K562 (cell line): ENCODE measurements at regions not wholly inside any gene's neighbourhood (a gene's known extent, or its start where the extent isn't known, plus 50 kb on each side); places are given as distances from the start of the nearest gene placed in this dataset.

Experiments used
- BRF1 ChIP-seq: IDR thresholded peaks from 3 replicates; pipeline ENCODE4 v1.6.1; 2011; ENCODE audit warnings: borderline replicate concordance, mild to moderate bottlenecking; ENCODE audit not compliant: insufficient read length; ENCODE audit errors: extremely low read depth
- ETS1 ChIP-seq: conservative IDR thresholded peaks from 2 replicates; pipeline ENCODE4 v1.6.1; 2011; ENCODE audit warnings: low read depth, mild to moderate bottlenecking, low read length; ENCODE audit not compliant: control insufficient read depth
- GATAD2A ChIP-seq: fragments of 450-650 bp; IDR thresholded peaks from 2 replicates; pipeline ENCODE4 v1.6.1; 2017
- HDGF ChIP-seq: fragments of 450-650 bp; IDR thresholded peaks from 2 replicates; pipeline ENCODE4 v1.6.1; 2016
- NFXL1 ChIP-seq: fragments of 450-650 bp; formaldehyde crosslinking; IDR thresholded peaks from 2 replicates; pipeline ENCODE4 v1.4.0; 2021; ENCODE audit warnings: mild to moderate bottlenecking
- PYGO2 ChIP-seq: fragments of 450-650 bp; IDR thresholded peaks from 2 replicates; pipeline ENCODE4 v1.6.1; 2016; ENCODE audit warnings: mild to moderate bottlenecking, missing genetic modification characterization, moderate library complexity, missing compliant biosample characterization
- SAFB2 ChIP-seq: fragments of 200-400 bp; formaldehyde crosslinking; IDR thresholded peaks from 2 replicates; pipeline ENCODE4 v1.6.1; 2018; ENCODE audit warnings: borderline replicate concordance, low read length, low read depth, moderate library complexity; ENCODE audit not compliant: severe bottlenecking
- ZBTB49 ChIP-seq: sonication (generic); formaldehyde crosslinking; IDR thresholded peaks from 2 replicates; pipeline ENCODE4 v1.8.0; 2022; ENCODE audit warnings: missing genetic modification reagents, mild to moderate bottlenecking, borderline replicate concordance
- TF ChIP-seq, protein P1 (sequence below): fragments of 450-650 bp; IDR thresholded peaks from 2 replicates; pipeline ENCODE4 v1.6.1; 2017; ENCODE audit warnings: antibody characterized with exemption
- TF ChIP-seq, protein P2 (sequence below): fragments of 200-600 bp; sonication (generic); IDR thresholded peaks from one replicate; pipeline ENCODE4 v1.6.1; 2012; ENCODE audit warnings: mild to moderate bottlenecking, low read depth, low read length, inconsistent platforms

DNA sequence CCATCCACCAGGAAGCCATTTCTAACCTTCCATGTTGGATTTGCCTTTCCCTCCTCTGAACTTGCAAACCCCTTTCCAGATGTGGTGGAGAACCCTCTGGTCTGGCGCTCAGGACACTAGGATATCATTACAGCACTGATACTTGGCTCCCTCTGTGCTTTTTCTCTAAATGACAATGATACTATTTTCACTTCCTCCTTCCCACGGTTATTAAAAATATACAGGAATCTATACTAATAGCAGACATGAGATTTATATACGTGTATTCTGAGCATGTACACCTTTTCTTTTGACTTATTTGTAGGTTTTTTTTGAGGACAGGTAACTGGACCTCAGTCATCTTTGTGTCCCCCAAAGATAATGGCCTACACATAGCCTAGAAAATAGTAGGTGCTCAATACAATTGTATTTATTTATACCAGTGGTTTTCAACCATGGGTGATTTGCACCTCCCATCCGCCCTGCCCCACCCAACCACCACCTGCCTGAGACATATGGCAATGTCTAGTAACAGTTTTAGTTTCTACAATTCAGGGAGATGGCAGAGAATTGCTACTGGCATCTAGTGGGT, 60.4 kb upstream of the PLAC8 start (continued):
- no peak for TF ChIP-seq SAFB2
- no peak for TF ChIP-seq NFXL1 (CRISPR knock-in tag)
- TF ChIP-seq PYGO2 (tag) = no peak
- TF ChIP-seq, protein P1, sequence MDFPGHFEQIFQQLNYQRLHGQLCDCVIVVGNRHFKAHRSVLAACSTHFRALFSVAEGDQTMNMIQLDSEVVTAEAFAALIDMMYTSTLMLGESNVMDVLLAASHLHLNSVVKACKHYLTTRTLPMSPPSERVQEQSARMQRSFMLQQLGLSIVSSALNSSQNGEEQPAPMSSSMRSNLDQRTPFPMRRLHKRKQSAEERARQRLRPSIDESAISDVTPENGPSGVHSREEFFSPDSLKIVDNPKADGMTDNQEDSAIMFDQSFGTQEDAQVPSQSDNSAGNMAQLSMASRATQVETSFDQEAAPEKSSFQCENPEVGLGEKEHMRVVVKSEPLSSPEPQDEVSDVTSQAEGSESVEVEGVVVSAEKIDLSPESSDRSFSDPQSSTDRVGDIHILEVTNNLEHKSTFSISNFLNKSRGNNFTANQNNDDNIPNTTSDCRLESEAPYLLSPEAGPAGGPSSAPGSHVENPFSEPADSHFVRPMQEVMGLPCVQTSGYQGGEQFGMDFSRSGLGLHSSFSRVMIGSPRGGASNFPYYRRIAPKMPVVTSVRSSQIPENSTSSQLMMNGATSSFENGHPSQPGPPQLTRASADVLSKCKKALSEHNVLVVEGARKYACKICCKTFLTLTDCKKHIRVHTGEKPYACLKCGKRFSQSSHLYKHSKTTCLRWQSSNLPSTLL = no peak
- no peak for TF ChIP-seq BRF1
- no peak for TF ChIP-seq ZBTB49 (CRISPR knock-in tag)
- no peak for TF ChIP-seq GATAD2A
- TF ChIP-seq, protein P2, sequence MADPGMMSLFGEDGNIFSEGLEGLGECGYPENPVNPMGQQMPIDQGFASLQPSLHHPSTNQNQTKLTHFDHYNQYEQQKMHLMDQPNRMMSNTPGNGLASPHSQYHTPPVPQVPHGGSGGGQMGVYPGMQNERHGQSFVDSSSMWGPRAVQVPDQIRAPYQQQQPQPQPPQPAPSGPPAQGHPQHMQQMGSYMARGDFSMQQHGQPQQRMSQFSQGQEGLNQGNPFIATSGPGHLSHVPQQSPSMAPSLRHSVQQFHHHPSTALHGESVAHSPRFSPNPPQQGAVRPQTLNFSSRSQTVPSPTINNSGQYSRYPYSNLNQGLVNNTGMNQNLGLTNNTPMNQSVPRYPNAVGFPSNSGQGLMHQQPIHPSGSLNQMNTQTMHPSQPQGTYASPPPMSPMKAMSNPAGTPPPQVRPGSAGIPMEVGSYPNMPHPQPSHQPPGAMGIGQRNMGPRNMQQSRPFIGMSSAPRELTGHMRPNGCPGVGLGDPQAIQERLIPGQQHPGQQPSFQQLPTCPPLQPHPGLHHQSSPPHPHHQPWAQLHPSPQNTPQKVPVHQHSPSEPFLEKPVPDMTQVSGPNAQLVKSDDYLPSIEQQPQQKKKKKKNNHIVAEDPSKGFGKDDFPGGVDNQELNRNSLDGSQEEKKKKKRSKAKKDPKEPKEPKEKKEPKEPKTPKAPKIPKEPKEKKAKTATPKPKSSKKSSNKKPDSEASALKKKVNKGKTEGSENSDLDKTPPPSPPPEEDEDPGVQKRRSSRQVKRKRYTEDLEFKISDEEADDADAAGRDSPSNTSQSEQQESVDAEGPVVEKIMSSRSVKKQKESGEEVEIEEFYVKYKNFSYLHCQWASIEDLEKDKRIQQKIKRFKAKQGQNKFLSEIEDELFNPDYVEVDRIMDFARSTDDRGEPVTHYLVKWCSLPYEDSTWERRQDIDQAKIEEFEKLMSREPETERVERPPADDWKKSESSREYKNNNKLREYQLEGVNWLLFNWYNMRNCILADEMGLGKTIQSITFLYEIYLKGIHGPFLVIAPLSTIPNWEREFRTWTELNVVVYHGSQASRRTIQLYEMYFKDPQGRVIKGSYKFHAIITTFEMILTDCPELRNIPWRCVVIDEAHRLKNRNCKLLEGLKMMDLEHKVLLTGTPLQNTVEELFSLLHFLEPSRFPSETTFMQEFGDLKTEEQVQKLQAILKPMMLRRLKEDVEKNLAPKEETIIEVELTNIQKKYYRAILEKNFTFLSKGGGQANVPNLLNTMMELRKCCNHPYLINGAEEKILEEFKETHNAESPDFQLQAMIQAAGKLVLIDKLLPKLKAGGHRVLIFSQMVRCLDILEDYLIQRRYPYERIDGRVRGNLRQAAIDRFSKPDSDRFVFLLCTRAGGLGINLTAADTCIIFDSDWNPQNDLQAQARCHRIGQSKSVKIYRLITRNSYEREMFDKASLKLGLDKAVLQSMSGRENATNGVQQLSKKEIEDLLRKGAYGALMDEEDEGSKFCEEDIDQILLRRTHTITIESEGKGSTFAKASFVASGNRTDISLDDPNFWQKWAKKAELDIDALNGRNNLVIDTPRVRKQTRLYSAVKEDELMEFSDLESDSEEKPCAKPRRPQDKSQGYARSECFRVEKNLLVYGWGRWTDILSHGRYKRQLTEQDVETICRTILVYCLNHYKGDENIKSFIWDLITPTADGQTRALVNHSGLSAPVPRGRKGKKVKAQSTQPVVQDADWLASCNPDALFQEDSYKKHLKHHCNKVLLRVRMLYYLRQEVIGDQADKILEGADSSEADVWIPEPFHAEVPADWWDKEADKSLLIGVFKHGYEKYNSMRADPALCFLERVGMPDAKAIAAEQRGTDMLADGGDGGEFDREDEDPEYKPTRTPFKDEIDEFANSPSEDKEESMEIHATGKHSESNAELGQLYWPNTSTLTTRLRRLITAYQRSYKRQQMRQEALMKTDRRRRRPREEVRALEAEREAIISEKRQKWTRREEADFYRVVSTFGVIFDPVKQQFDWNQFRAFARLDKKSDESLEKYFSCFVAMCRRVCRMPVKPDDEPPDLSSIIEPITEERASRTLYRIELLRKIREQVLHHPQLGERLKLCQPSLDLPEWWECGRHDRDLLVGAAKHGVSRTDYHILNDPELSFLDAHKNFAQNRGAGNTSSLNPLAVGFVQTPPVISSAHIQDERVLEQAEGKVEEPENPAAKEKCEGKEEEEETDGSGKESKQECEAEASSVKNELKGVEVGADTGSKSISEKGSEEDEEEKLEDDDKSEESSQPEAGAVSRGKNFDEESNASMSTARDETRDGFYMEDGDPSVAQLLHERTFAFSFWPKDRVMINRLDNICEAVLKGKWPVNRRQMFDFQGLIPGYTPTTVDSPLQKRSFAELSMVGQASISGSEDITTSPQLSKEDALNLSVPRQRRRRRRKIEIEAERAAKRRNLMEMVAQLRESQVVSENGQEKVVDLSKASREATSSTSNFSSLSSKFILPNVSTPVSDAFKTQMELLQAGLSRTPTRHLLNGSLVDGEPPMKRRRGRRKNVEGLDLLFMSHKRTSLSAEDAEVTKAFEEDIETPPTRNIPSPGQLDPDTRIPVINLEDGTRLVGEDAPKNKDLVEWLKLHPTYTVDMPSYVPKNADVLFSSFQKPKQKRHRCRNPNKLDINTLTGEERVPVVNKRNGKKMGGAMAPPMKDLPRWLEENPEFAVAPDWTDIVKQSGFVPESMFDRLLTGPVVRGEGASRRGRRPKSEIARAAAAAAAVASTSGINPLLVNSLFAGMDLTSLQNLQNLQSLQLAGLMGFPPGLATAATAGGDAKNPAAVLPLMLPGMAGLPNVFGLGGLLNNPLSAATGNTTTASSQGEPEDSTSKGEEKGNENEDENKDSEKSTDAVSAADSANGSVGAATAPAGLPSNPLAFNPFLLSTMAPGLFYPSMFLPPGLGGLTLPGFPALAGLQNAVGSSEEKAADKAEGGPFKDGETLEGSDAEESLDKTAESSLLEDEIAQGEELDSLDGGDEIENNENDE = no peak
- TF ChIP-seq ETS1 = no peak
- no peak for TF ChIP-seq HDGF
